HepG2 (cell line): ENCODE measurements at regions not wholly inside any gene's neighbourhood (a gene's known extent, or its start where the extent isn't known, plus 50 kb on each side); places are given as distances from the start of the nearest gene placed in this dataset.
A peak's percentile ranks its signal among the peaks of the same experiment; 100 is the strongest.

Experiments
- ATAC-seq: fragments of 200-7000 bp; cut with Tn5 transposase; 3 replicates; pipeline ENCODE4 v1.9.1; 2020; ENCODE audit warnings: mild to moderate bottlenecking, moderate library complexity
- BruUV-seq: library from RNA; stranded (reverse); fragments of 400-500 nt; replicated peaks from 2 replicates; lab custom pipeline; 2021; lab: Mats Ljungman, UMichigan
- CTCF ChIA-PET: fragments of 300-600 bp; formaldehyde crosslinking; extraction: SDS; loops from one replicate; lab custom pipeline; 2021; ENCODE audit warnings: low total read pairs, inconsistent platforms, low intra/inter-chr PET ratio; lab: Yijun Ruan, JAX
- POLR2A ChIA-PET: fragments of 350-600 bp; sonication (Branson Sonifier 250); formaldehyde crosslinking; loops from one replicate; lab custom pipeline; 2020; ENCODE audit warnings: antibody characterized with exemption, inconsistent platforms; lab: Yijun Ruan, JAX
- DNase-seq: peaks from one replicate; pipeline ENCODE4 v3.0.0-alpha.2; 2015; ENCODE audit warnings: low spot score
- FAIRE-seq: peaks from 3 replicates; lab custom pipeline; 2011; peaks lifted over from hg19 to GRCh38; lab: Jason Lieb, UNC
- H2AFZ ChIP-seq: one replicate; pipeline ENCODE4 v1.6.1; 2011; ENCODE audit warnings: low read length, inconsistent platforms
- H3K27ac ChIP-seq: fragments of 300-600 bp; 3 replicates; pipeline ENCODE4 v1.8.0; 2011; ENCODE audit warnings: mixed run types, mild to moderate bottlenecking, mixed read lengths, low read length, inconsistent platforms; ENCODE audit not compliant: insufficient read depth; ENCODE audit errors: extremely low read length
- H3K27me3 ChIP-seq, 2 experiments: fragments of 200-600 bp in 1 of 2; 2 replicates in 1 of 2; 3 replicates in 1 of 2; pipeline versions ENCODE4 v1.6.0 to v1.8.0; 2011; ENCODE audit warnings: low read length in 2 of 2, mild to moderate bottlenecking in 2 of 2, moderate library complexity in 2 of 2, inconsistent platforms in 1 of 2; ENCODE audit not compliant: insufficient read depth in 2 of 2, control insufficient read depth in 1 of 2
- H3K36me3 ChIP-seq, 2 experiments: fragments of 200-600 bp in 1 of 2; replicated peaks in 1 of 2; 2 replicates in 1 of 2; 3 replicates in 1 of 2; pipeline versions ENCODE4 v1.5.1 to v1.8.0; 2011; ENCODE audit warnings: low read length in 2 of 2, inconsistent platforms in 1 of 2; ENCODE audit not compliant: insufficient read depth in 2 of 2, control insufficient read depth in 1 of 2
- H3K4me1 ChIP-seq: 2 replicates; pipeline ENCODE4 v1.5.1; 2012; ENCODE audit warnings: low read length, inconsistent platforms; ENCODE audit not compliant: insufficient read depth
- H3K4me2 ChIP-seq: 2 replicates; pipeline ENCODE4 v1.6.0; 2011; ENCODE audit warnings: low read depth, low read length, inconsistent platforms
- H3K4me3 ChIP-seq, 3 experiments: fragments of 200-600 bp in 1 of 3; sonication (generic), shearing (Covaris generic) in 1 of 3; replicated peaks in 1 of 3; 2 replicates each; pipeline ENCODE4 v1.5.1; 2011 to 2016; ENCODE audit warnings: low read length in 3 of 3, inconsistent platforms in 2 of 3, low read depth in 2 of 3, mild to moderate bottlenecking in 2 of 3, control low read depth in 1 of 3, mixed read lengths in 1 of 3; ENCODE audit not compliant: insufficient read depth in 1 of 3
- H3K79me2 ChIP-seq: one replicate; pipeline ENCODE4 v1.6.1; 2011; ENCODE audit warnings: low read length, inconsistent platforms; ENCODE audit not compliant: insufficient read depth
- H3K9ac ChIP-seq: 2 replicates; pipeline ENCODE4 v1.6.0; 2011; ENCODE audit warnings: mild to moderate bottlenecking, low read depth, low read length, inconsistent platforms; ENCODE audit not compliant: insufficient read depth
- H3K9me3 ChIP-seq: 2 replicates; pipeline ENCODE4 v1.5.1; 2012; ENCODE audit warnings: mild to moderate bottlenecking, low read length
- H4K20me1 ChIP-seq: 2 replicates; pipeline ENCODE4 v1.6.0; 2011; ENCODE audit warnings: inconsistent platforms, mild to moderate bottlenecking, low read length, moderate library complexity; ENCODE audit not compliant: insufficient read depth
- GATAD2A ChIP-seq: IDR thresholded peaks from 2 replicates; pipeline ENCODE4 v1.6.1; 2016
- MAFF ChIP-seq: IDR thresholded peaks from 2 replicates; pipeline ENCODE4 v1.6.1; 2011; ENCODE audit warnings: low read depth, low read length, improper control_type of control experiment
- MAFK ChIP-seq, 2 experiments: IDR thresholded peaks in 1 of 2; conservative IDR thresholded peaks in 1 of 2; 2 replicates each; pipeline ENCODE4 v1.6.1; 2011; ENCODE audit warnings: improper control_type of control experiment in 2 of 2, low read length in 2 of 2
- RAD51 ChIP-seq: fragments of 450-650 bp; IDR thresholded peaks from 2 replicates; pipeline ENCODE4 v1.6.1; 2016; ENCODE audit warnings: borderline replicate concordance
- ZNF432 ChIP-seq: sonication (generic); formaldehyde crosslinking; IDR thresholded peaks from 2 replicates; pipeline ENCODE4 v1.5.0; 2020; ENCODE audit warnings: missing genetic modification reagents, mild to moderate bottlenecking, borderline replicate concordance
- ZNF678 ChIP-seq: sonication (generic); formaldehyde crosslinking; IDR thresholded peaks from 2 replicates; pipeline ENCODE4 v1.4.0; 2020; ENCODE audit warnings: mild to moderate bottlenecking, missing genetic modification reagents
- WGBS: methylation state at CpG from one replicate; pipeline ENCODE4 v1.1.6; 2017; ENCODE audit warnings: low lambda C conversion rate; 5-methylcytosine and 5-hydroxymethylcytosine counted together
- in situ Hi-C: cut with HindIII; loops from 2 replicates; pipeline ENCODE4 v1.10.0; 2017; ENCODE audit warnings: low pct_unique_long_range_greater_than_20kb; ENCODE audit not compliant: extremely low pct_ligation_motif_present
- intact Hi-C: fragments of 100-400 bp; cut with micrococcal nuclease; formaldehyde crosslinking; loops from one replicate; pipeline ENCODE4 v1.10.0; 2022; ENCODE audit not compliant: unreplicated experiment

GRCh38 chr13:68940049-68940448 is 1167.6 kb upstream of the ATXN8OS start:
- Histone ChIP-seq H3K36me3 (no peaks in the 10 kb centered on the region), H3K9me3 (no peaks in the 10 kb centered on the region)
- no peak for TF ChIP-seq ZNF432 (CRISPR knock-in tag)
- TF ChIP-seq GATAD2A: no peak
- TF ChIP-seq, all 625 proteins: peak for 0
- no peak overlapping the region for H3K4me3 ChIP-seq
- intact Hi-C loops (no loop called here), in situ Hi-C loops (no loop called here)
- 0% methylated on average over 1 of the region's 1 CpG for WGBS
- no peak overlapping the region for H3K27ac ChIP-seq
- ATAC-seq: no peak
- H3K4me1 ChIP-seq: no peaks in the 10 kb centered on the region
- no peak overlapping the region for H3K4me2 ChIP-seq
- H3K9ac ChIP-seq: no peak overlapping the region
- no peak overlapping the region for H2AFZ ChIP-seq
- no peak for DNase-seq
- no peak for FAIRE-seq
- no peaks in the 10 kb centered on the region for H3K27me3 ChIP-seq
- ChIA-PET POLR2A (no interaction called here), CTCF (no interaction called here)
- H3K79me2 ChIP-seq: no peaks in the 10 kb centered on the region
- BruUV-seq: no TSS peak
- H4K20me1 ChIP-seq: no peaks in the 10 kb centered on the region

GRCh38 chr13:68938639-68939038 is 1169.0 kb upstream of the ATXN8OS start:
- TF ChIP-seq RAD51: no peak
- TF ChIP-seq MAFF: peak; percentile 86
- TF ChIP-seq MAFK (conservative IDR thresholded peaks at IDR 0.05 in 1 of 2, IDR thresholded peaks at IDR 0.05 in 1 of 2; ENCODE audit: low read length in 2 of 2): peak; percentile 75 to 89
- TF ChIP-seq ZNF678 (CRISPR knock-in tag): no peak
- no peak overlapping the region for H2AFZ ChIP-seq
- in situ Hi-C loops (no loop called here), intact Hi-C loops (no loop called here)
- no peak overlapping the region for H3K4me2 ChIP-seq
- no TSS peak for BruUV-seq
- no peaks in the 10 kb centered on the region for H3K27me3 ChIP-seq
- ATAC-seq (no peak), DNase-seq (no peak), FAIRE-seq (no peak)
- POLR2A ChIA-PET: no interaction called here
- 23% methylated on average over 5 of the region's 5 CpGs for WGBS
- no peak overlapping the region for H3K9ac ChIP-seq
- H4K20me1 ChIP-seq: no peaks in the 10 kb centered on the region
- no peak overlapping the region for H3K27ac ChIP-seq
- no peaks in the 10 kb centered on the region for H3K36me3 ChIP-seq
- H3K4me1 ChIP-seq: no peaks in the 10 kb centered on the region
- no peak overlapping the region for H3K4me3 ChIP-seq
- CTCF ChIA-PET: no interaction called here
- H3K79me2 ChIP-seq: no peaks in the 10 kb centered on the region
- no peaks in the 10 kb centered on the region for H3K9me3 ChIP-seq
